ENCODE measurements at regions not wholly inside any gene's neighbourhood (a gene's known extent, or its start where the extent isn't known, plus 50 kb on each side); places are given as distances from the start of the nearest gene placed in this dataset.

- no CpG with 5 or more reads among the region's 1 CpG for WGBS (ENCODE audit: insufficient coverage)
- no peak overlapping the region for H3K27ac Mint-ChIP-seq
Measured at GRCh38 chr2:239619369-239619768, 218.5 kb upstream of the HDAC4 start.

GRCh38 chr2:239616729-239617128, 215.9 kb upstream of the HDAC4 start:
- 50% methylated on average over 1 of the region's 2 CpGs for WGBS (ENCODE audit: insufficient coverage)
- no peak for DNase-seq
- Mint-ChIP-seq H3K27ac (no peak overlapping the region), H3K4me3 (no peak overlapping the region), H3K27me3 (ENCODE audit: low read depth in 3 of 3) (peaks cover 0 to 1% (median under 1%) of the 10 kb centered on the region in 3 donors), H3K4me1 (no peaks in the 10 kb centered on the region), H3K9me3 (peaks cover 10 to 20% (median 15%) of the 10 kb centered on the region in 7 donors), H3K36me3 (no peaks in the 10 kb centered on the region)
- peaks cover 9 to 15% of the 10 kb centered on the region in 2 donors for H3K9me3 ChIP-seq (replicated peaks in 1 of 2; ENCODE audit: control insufficient read depth in 1 of 2, insufficient read depth in 1 of 2, low read length in 2 of 2)
- no peak overlapping the region for H2AFZ ChIP-seq (ENCODE audit: insufficient read depth, low read depth, low read length, poor library complexity, severe bottlenecking)
- no peaks in the 10 kb centered on the region for H3K36me3 ChIP-seq (replicated peaks in 1 of 2; ENCODE audit: control insufficient read depth in 1 of 2, insufficient read depth in 2 of 2, low read length in 2 of 2)
- intact Hi-C loops (cut with micrococcal nuclease), result no loop called here
- no peaks in the 10 kb centered on the region for H3K4me1 ChIP-seq (ENCODE audit: control insufficient read depth in 1 of 2, insufficient read depth in 2 of 2, low read length in 2 of 2)
- H3K27ac ChIP-seq (ENCODE audit: low read depth in 1 of 2, low read length in 2 of 2), result no peak overlapping the region
- H3K4me3 ChIP-seq (replicated peaks in 1 of 3; ENCODE audit: low read depth in 2 of 3, low read length in 3 of 3), result no peak overlapping the region
- H4K20me1 ChIP-seq (ENCODE audit: insufficient read depth, low read length), result no peaks in the 10 kb centered on the region
- H3K27me3 ChIP-seq (ENCODE audit: control insufficient read depth in 2 of 2, insufficient read depth in 2 of 2, low read length in 2 of 2), result no peaks in the 10 kb centered on the region
- TF ChIP-seq CTCF (IDR thresholded peaks at IDR 0.05), result no peak
- H3K4me2 ChIP-seq (replicated peaks; ENCODE audit: extremely low read depth, low read length, poor library complexity, severe bottlenecking), result no peak overlapping the region
- no peak overlapping the region for H3K9ac ChIP-seq (ENCODE audit: insufficient read depth, low read length, poor library complexity, severe bottlenecking)
- no peaks in the 10 kb centered on the region for H3K79me2 ChIP-seq (ENCODE audit: insufficient read depth, low read length)

More at GRCh38 chr2:239619369-239619768, 218.5 kb upstream of the HDAC4 start:
- Histone ChIP-seq H4K20me1 (ENCODE audit: insufficient read depth, low read length) (no peaks in the 10 kb centered on the region), H3K36me3 (replicated peaks in 1 of 2; ENCODE audit: control insufficient read depth in 1 of 2, insufficient read depth in 2 of 2, low read length in 2 of 2) (no peaks in the 10 kb centered on the region), H3K4me3 (replicated peaks in 1 of 3; ENCODE audit: low read depth in 2 of 3, low read length in 3 of 3) (no peak overlapping the region), H3K4me1 (ENCODE audit: control insufficient read depth in 1 of 2, insufficient read depth in 2 of 2, low read length in 2 of 2) (peaks cover 0 to 7% of the 10 kb centered on the region in 2 donors), H3K9me3 (replicated peaks in 1 of 2; ENCODE audit: control insufficient read depth in 1 of 2, insufficient read depth in 1 of 2, low read length in 2 of 2) (peaks cover 9 to 15% of the 10 kb centered on the region in 2 donors), H3K4me2 (replicated peaks; ENCODE audit: extremely low read depth, low read length, poor library complexity, severe bottlenecking) (no peak overlapping the region), H3K27me3 (ENCODE audit: control insufficient read depth in 2 of 2, insufficient read depth in 2 of 2, low read length in 2 of 2) (no peaks in the 10 kb centered on the region), H2AFZ (ENCODE audit: insufficient read depth, low read depth, low read length, poor library complexity, severe bottlenecking) (no peak overlapping the region), H3K79me2 (ENCODE audit: insufficient read depth, low read length) (no peaks in the 10 kb centered on the region), H3K27ac (ENCODE audit: low read depth in 1 of 2, low read length in 2 of 2) (no peak overlapping the region), H3K9ac (ENCODE audit: insufficient read depth, low read length, poor library complexity, severe bottlenecking) (no peak overlapping the region)
- Mint-ChIP-seq H3K4me1 (peaks cover 7% of the 10 kb centered on the region), H3K9me3 (peaks cover 10 to 20% (median 15%) of the 10 kb centered on the region in 7 donors), H3K27me3 (ENCODE audit: low read depth in 3 of 3) (peaks cover 0 to 2% (median 0%) of the 10 kb centered on the region in 3 donors), H3K4me3 (no peak overlapping the region), H3K36me3 (no peaks in the 10 kb centered on the region)
- intact Hi-C loops (cut with micrococcal nuclease), result no loop called here
- no peak for TF ChIP-seq CTCF (IDR thresholded peaks at IDR 0.05)
- no peak for DNase-seq
